Endothelial cell of umbilical vein (primary cell): ENCODE measurements at regions not wholly inside any gene's neighbourhood (a gene's known extent, or its start where the extent isn't known, plus 50 kb on each side); places are given as distances from the start of the nearest gene placed in this dataset.

ENCODE experiments used
- BruUV-seq: library from RNA; stranded (reverse); fragments of 400-500 nt; replicated peaks from 2 replicates; lab custom pipeline; 2021; lab: Mats Ljungman, UMichigan
- CTCF ChIA-PET: fragments of 300-600, 350-600 bp; sonication (Branson Sonifier 250); formaldehyde crosslinking; loops from one replicate; lab custom pipeline; 2021; ENCODE audit warnings: antibody characterized with exemption, inconsistent platforms; lab: Charles Lee
- POLR2A ChIA-PET: fragments of 300-600, 350-600 bp; sonication (Branson Sonifier 250); formaldehyde crosslinking; loops from one replicate; lab custom pipeline; 2021; ENCODE audit warnings: antibody characterized with exemption, inconsistent platforms; lab: Charles Lee
- DNase-seq: peaks from one replicate; pipeline ENCODE4 v3.0.0-alpha.2; 2011; ENCODE audit warnings: low read depth, low spot score
- FAIRE-seq: peaks from 2 replicates; lab custom pipeline; 2011; peaks lifted over from hg19 to GRCh38; lab: Jason Lieb, UNC
- H2AFZ ChIP-seq: 2 replicates; pipeline ENCODE4 v1.6.0; 2012; ENCODE audit warnings: low read depth, low read length, control low read depth, inconsistent platforms
- H3K27ac ChIP-seq: 2 replicates; pipeline ENCODE4 v1.5.1; 2011; ENCODE audit warnings: low read depth, mild to moderate bottlenecking, control low read depth, low read length, moderate library complexity; ENCODE audit not compliant: insufficient read depth
- H3K27me3 ChIP-seq, 2 experiments: 2 replicates each; pipeline versions ENCODE4 v1.6.0 to v1.6.1; 2011; ENCODE audit warnings: low read length in 2 of 2, mixed read lengths in 1 of 2; ENCODE audit not compliant: control insufficient read depth in 2 of 2, insufficient read depth in 2 of 2
- H3K36me3 ChIP-seq, 2 experiments: 2 replicates in 1 of 2; 3 replicates in 1 of 2; pipeline ENCODE4 v1.5.1; 2011; ENCODE audit warnings: low read length in 2 of 2, mild to moderate bottlenecking in 1 of 2, moderate library complexity in 1 of 2; ENCODE audit not compliant: control insufficient read depth in 2 of 2, insufficient read depth in 2 of 2; ENCODE audit errors: extremely low read depth in 1 of 2
- H3K4me1 ChIP-seq: 3 replicates; pipeline ENCODE4 v1.5.1; 2011; ENCODE audit warnings: mild to moderate bottlenecking, low read length; ENCODE audit not compliant: control insufficient read depth, insufficient read depth; ENCODE audit errors: extremely low read depth
- H3K4me2 ChIP-seq: 2 replicates; pipeline ENCODE4 v1.6.1; 2011; ENCODE audit warnings: low read length, control low read depth, mixed read lengths; ENCODE audit not compliant: insufficient read depth
- H3K4me3 ChIP-seq, 3 experiments: fragments of 200-600 bp in 1 of 3; sonication (generic), shearing (Covaris generic) in 1 of 3; replicated peaks in 1 of 3; 2 replicates each; pipeline ENCODE4 v1.5.1; 2011 to 2016; ENCODE audit warnings: control low read depth in 3 of 3, low read length in 3 of 3, mild to moderate bottlenecking in 2 of 3, inconsistent platforms in 1 of 3, low read depth in 1 of 3, moderate library complexity in 1 of 3; ENCODE audit not compliant: insufficient read depth in 1 of 3
- H3K79me2 ChIP-seq: 2 replicates; pipeline ENCODE4 v1.6.0; 2012; ENCODE audit warnings: low read length, inconsistent platforms; ENCODE audit not compliant: control insufficient read depth, insufficient read depth
- H3K9ac ChIP-seq: replicated peaks from 2 replicates; pipeline ENCODE3; 2011; ENCODE audit warnings: low read length, control low read depth; ENCODE audit not compliant: insufficient read depth; ENCODE audit errors: extremely low read depth
- H3K9me1 ChIP-seq: replicated peaks from 3 replicates; pipeline ENCODE4 v1.6.0; 2011; ENCODE audit warnings: mild to moderate bottlenecking, low read length; ENCODE audit not compliant: control insufficient read depth, insufficient read depth; ENCODE audit errors: extremely low read depth
- H3K9me3 ChIP-seq: replicated peaks from 2 replicates; pipeline ENCODE4 v1.5.1; 2012; ENCODE audit warnings: low read length, inconsistent platforms; ENCODE audit not compliant: control insufficient read depth, insufficient read depth
- H4K20me1 ChIP-seq: replicated peaks from 2 replicates; pipeline ENCODE3; 2011; ENCODE audit warnings: mild to moderate bottlenecking, low read length; ENCODE audit not compliant: control insufficient read depth, insufficient read depth; ENCODE audit errors: extremely low read depth
- CTCF ChIP-seq, 2 donors: IDR thresholded peaks; 1 replicate in 1 of 2; 2 replicates in 1 of 2; pipeline ENCODE4 v1.5.1; 2011; ENCODE audit warnings: low read length in 2 of 2, mild to moderate bottlenecking in 2 of 2, moderate library complexity in 2 of 2, control low read depth in 1 of 2, inconsistent platforms in 1 of 2, low read depth in 1 of 2; ENCODE audit not compliant: insufficient read depth in 1 of 2; ENCODE audit errors: extremely low read depth in 1 of 2
- EZH2 ChIP-seq: IDR thresholded peaks from 2 replicates; pipeline ENCODE4 v1.6.1; 2012; ENCODE audit warnings: borderline replicate concordance, low read depth, mild to moderate bottlenecking, moderate library complexity, low read length, inconsistent platforms; ENCODE audit not compliant: severe bottlenecking
- FOS ChIP-seq: IDR thresholded peaks from 2 replicates; pipeline ENCODE4 v1.6.1; 2011; ENCODE audit warnings: mild to moderate bottlenecking, low read length, moderate library complexity, borderline replicate concordance; ENCODE audit not compliant: insufficient read depth
- GATA2 ChIP-seq: IDR thresholded peaks from 2 replicates; pipeline ENCODE4 v1.7.0; 2011; ENCODE audit warnings: low read depth, mild to moderate bottlenecking, moderate library complexity, mixed read lengths, low read length; ENCODE audit not compliant: insufficient read length, insufficient read depth
- JUN ChIP-seq: IDR thresholded peaks from 2 replicates; pipeline ENCODE4 v1.6.1; 2011; ENCODE audit warnings: borderline replicate concordance, low read depth; ENCODE audit not compliant: insufficient read length, insufficient read depth
- MAX ChIP-seq: IDR thresholded peaks from 2 replicates; pipeline ENCODE4 v1.6.1; 2011; ENCODE audit not compliant: insufficient read depth, insufficient read length
- MYC ChIP-seq: IDR thresholded peaks from one replicate; pipeline ENCODE4 v1.6.1; 2011; ENCODE audit warnings: mild to moderate bottlenecking, low read depth, low read length
- POLR2A ChIP-seq: IDR thresholded peaks from 2 replicates; pipeline ENCODE4 v1.6.1; 2012; ENCODE audit warnings: low read depth, mild to moderate bottlenecking, control low read depth, low read length
- POLR2AphosphoS5 ChIP-seq: IDR thresholded peaks from 2 replicates; pipeline ENCODE4 v1.6.1; 2012; ENCODE audit warnings: low read depth, mild to moderate bottlenecking, control low read depth, low read length, moderate library complexity; ENCODE audit not compliant: insufficient read depth
- dilution Hi-C: fragments of 300-500 bp; cut with MboI; formaldehyde crosslinking; loops from one replicate; pipeline ENCODE4 v1.15.0; 2019; ENCODE audit warnings: low sequenced_read_pairs; ENCODE audit not compliant: extremely low pct_ligation_motif_present
- intact Hi-C: fragments of 100-400 bp; cut with micrococcal nuclease; formaldehyde crosslinking; loops from one replicate; pipeline ENCODE4 v1.10.0; 2022

- Histone ChIP-seq H3K79me2 (no peaks in the 10 kb centered on the region), H3K4me1 (no peaks in the 10 kb centered on the region), H3K27ac (no peak overlapping the region), H3K9ac (no peak overlapping the region), H2AFZ (no peak overlapping the region), H3K27me3 (no peaks in the 10 kb centered on the region), H3K4me3 (no peak overlapping the region), H3K9me1 (no peaks in the 10 kb centered on the region), H3K4me2 (no peak overlapping the region), H3K9me3 (peaks cover 2% of the 10 kb centered on the region), H3K36me3 (no peaks in the 10 kb centered on the region), H4K20me1 (no peaks in the 10 kb centered on the region)
- BruUV-seq = no TSS peak
- intact Hi-C loops = no loop called here
- TF ChIP-seq FOS = no peak
- no peak for TF ChIP-seq GATA2
- TF ChIP-seq MYC = no peak
- no peak for TF ChIP-seq POLR2AphosphoS5
- no peak for TF ChIP-seq MAX
- TF ChIP-seq POLR2A = no peak
- no peak for TF ChIP-seq CTCF (IDR thresholded peaks at IDR 0.05; ENCODE audit: extremely low read depth in 1 of 2, insufficient read depth in 1 of 2, low read depth in 1 of 2, low read length in 2 of 2)
- TF ChIP-seq EZH2 = no peak
- no peak for TF ChIP-seq JUN
- FAIRE-seq (no peak), DNase-seq (no peak)
- ChIA-PET POLR2A (no interaction called here), CTCF (no interaction called here)
- dilution Hi-C loops = no loop called here
These were observed 251.4 kb downstream of the SOD2 start for GRCh38 chr6:159441704-159441981.
